ENCODE measurements at regions not wholly inside any gene's neighbourhood (a gene's known extent, or its start where the extent isn't known, plus 50 kb on each side); places are given as distances from the start of the nearest gene placed in this dataset.
A peak's percentile ranks its signal among the peaks of the same experiment; 100 is the strongest.

DNA sequence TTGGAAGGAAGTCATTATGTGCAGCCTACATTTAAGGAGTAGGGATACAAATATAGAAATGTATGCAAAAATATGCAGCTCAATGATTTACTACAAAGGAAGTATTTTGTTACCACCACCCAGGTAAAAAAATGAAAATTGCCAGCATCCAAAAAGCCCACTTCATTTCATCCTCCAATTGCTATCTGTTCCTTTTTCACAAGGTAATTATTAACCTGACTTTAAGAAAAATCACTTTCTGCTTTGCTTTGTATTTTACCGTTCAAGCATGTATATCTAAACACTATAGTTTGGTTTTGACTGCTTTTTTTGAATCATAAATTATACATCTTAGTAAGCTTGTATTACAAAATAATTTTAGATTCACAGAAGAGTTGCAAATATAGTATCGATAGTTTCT, 768.5 kb upstream of the GJE1 start:
- no peak for DNase-seq

DNA sequence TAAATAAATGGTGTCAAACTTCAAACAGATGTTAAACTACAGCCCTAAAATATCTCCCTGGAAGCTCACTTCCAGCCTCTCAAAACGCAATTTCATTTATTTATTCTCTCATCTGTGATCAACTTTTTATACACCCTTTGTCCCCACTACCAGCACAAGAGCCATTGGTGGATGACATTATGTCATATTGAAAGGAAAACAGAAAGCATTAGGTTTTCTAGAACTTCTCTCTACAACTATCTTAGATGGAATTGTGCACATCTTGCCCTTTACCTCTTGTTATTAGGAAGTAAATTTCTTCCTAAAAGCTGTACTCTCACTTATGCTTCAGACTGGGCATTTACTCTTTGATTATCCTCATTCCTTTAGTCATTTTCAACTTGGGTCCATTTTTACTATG, 771.2 kb upstream of the GJE1 start:
- no peak for DNase-seq

DNA sequence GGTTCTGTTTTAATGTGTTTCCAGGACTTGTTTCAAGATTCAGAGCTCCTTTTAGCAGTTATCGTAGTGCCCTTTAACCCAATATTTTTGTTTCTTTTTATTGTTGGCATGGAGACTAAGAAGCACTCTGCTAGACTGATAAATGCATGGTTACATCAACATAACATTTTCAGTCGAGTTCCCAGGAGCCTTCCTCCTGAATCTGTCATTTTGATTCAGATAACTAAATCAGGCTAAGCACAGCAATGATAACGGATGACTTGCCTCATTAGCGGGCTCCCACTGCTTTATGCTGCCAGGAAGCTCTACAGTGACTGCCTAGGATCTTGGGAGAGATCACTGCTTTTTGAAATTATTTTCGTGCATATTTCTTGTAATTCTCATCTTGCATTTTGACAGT, 772.8 kb upstream of the GJE1 start:
- DNase-seq: no peak

GRCh38 chr6:141354191-141354955, 778.4 kb upstream of the GJE1 start:
- DNase-seq: no peak

DNA sequence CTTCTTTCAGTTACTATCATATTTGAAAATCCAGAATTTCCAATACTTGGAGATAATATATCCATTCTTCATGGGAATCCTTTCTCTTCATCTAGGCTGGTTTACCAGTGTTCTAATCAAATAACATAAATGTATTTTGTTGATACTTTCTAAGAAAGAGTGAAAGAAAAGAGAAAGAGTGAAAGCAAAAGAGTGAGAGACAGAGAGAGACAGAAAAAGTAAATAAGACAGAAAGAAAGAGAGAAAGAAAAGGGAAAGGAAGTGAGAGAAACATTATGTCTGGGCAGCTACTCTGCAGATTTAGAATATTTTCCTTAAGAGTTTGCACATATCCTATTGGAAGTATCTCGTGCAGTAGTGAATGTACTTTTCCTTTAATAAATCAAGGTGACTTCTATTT, 781.0 kb upstream of the GJE1 start:
- no peak for DNase-seq

DNA sequence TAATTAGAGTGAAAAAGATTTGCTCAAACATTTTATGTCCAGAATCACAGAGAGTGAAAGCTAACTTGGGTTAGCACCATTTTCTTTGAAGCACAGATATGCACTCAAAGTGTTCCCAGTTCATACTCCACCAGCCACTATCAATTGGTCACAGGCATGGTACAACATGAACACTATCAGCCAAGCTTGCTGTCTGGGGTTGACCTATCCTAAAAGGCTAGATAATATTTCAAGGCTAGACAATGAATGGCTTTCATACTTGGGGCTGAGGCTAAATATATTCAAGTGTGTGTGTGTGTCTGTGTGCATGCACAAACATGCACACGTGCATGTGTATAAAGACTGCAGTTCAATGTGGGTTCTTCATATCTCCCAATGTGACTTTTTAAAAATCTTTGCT, 783.0 kb upstream of the GJE1 start:
- DNase-seq: no peak

GRCh38 chr6:141347906-141348492, 784.7 kb upstream of the GJE1 start:
- no peak for DNase-seq

- DNase-seq: no peak
Measured at GRCh38 chr6:141347086-141347485, 785.6 kb upstream of the GJE1 start.

GRCh38 chr6:141346535-141346934, 786.2 kb upstream of the GJE1 start:
- DNase-seq: no peak

DNA sequence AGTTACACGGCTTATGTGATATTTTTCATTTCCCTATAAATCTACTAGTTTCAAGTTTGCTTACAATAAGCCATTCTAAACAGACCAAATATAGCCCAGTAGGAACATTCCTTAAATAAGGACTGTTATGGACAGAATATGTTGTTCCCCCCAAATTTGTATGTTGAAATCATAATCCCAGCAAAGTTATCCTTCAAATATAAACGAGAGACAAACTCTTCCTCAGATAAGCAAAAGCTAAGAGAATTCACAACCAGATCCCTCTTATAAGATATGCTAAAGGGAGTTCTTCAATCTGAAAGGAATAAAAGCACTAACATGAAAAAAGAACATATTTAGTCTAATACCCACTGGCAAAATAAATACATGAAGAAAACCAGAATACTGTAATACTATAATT, 795.5 kb upstream of the GJE1 start:
- DNase-seq: no peak

- no peak for DNase-seq
Measured at GRCh38 chr6:141335477-141336273, 797.0 kb upstream of the GJE1 start.

DNA sequence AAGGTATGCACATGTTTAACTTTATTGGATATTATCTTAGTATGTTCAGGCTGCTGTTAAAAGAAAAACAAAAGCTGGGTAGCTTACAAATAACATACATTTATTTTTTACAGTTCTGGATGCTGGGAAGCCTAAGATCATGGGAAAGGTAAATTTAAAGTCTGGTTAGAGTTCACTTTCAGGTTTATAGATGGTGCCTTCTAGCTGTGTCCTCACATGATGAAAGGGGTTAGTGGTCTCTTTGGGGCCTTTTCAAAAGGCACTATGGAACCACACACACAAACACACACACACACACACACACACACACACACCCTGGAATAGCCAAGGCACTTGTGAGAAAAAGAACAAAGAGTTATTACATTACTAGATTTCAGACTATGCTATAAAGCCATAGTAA, 805.8 kb upstream of the GJE1 start:
- no peak for DNase-seq

GRCh38 chr6:141326426-141326825, 806.3 kb upstream of the GJE1 start:
- DNase-seq: peak; percentile 98

- peak; percentile 40 for DNase-seq
Measured at GRCh38 chr6:141321493-141322347, 811.0 kb upstream of the GJE1 start.

DNA sequence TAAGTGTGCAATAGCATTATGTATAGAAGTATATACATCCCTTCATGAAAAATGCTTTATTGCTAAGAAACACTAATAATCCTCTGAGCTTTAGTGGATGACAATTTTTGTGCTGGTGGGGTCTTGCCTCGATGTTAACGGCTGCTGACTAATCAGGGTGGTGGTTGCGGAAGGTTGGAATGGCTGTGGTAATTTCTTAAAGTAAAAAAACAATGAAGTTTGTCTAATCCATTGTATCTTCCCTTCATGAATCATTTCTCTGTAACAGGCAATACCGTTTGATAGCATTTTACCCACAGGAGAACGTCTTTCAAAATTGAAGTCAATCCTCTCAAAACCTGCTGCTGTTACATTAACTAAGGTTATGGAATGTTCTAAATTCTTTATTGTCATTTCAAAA, 816.5 kb upstream of the GJE1 start:
- DNase-seq: no peak

GRCh38 chr6:141313986-141314385, 818.7 kb upstream of the GJE1 start:
- no peak for DNase-seq

DNA sequence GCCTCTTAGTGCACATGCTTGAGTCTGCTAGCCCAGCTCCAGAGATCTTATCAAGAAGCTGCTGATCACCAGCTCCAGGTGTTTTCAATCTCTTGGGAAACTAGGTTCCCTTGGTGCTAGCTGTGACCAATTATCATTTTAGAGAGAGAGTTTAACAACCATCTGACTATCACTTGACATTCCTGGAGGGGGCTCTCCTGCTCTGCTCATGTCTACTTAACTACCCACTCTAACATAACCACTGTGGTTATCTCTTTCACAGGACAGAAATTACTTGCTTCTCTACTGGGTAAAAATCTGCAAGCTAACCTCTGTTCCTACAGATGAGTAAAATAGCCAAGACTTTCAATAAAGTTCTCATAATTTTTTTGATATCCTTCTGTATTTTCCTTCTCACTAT, 823.4 kb upstream of the GJE1 start:
- peak; percentile 4 for DNase-seq

GRCh38 chr6:141307309-141307998, 825.3 kb upstream of the GJE1 start:
- no peak for DNase-seq

GRCh38 chr6:141303907-141304306, 828.8 kb upstream of the GJE1 start:
- DNase-seq: no peak

GRCh38 chr6:141301779-141302178, 830.9 kb upstream of the GJE1 start:
- DNase-seq: no peak

DNA sequence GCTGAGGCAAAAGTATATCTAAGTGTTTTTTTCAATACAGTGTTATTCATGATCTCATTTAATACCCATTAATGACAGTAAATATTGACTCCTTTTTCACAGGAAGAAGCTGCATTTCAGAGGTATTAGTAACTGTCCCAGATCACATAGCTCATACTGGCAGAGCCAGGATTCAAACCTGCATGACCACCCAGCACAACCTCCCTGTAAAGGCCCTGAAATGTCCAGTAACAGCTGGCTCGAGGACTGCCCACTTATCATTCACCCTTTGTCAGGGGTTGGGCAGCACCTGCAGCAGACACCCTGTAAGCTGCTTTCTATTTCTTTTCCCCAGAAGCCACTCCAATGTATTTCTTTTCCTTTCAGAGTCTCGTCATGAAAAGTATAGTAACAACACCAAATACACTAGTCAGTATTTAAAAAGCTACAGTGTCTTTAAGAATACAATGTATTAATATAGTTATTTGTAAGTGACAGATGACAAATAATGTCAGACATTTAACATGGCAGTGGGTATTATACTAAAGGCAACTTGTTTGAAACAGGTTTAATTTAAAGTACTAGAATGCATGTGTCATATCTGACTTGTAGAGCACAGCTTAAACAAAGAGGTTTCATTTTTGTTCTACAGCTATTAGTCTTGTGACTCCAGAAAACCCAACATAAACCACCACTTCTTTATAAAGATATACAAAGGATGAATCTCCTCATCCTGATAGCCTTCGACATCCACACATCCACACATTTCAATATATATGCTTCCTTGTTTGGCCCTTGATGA, 841.6 kb upstream of the GJE1 start:
- no peak for DNase-seq

GRCh38 chr6:141288947-141289346, 843.8 kb upstream of the GJE1 start:
- DNase-seq: no peak

All from fibroblast of skin of right quadriceps (primary cell).